C4-2B (cell line): ENCODE measurements at regions not wholly inside any gene's neighbourhood (a gene's known extent, or its start where the extent isn't known, plus 50 kb on each side); places are given as distances from the start of the nearest gene placed in this dataset.
"Not testable (repeated sequence)": the region's sequence is repeated elsewhere in the genome, so short reads cannot be mapped to it uniquely, and the experiment has no call there.

Source experiments
- H3K27ac ChIP-seq: fragments of 450-650 bp; 2 replicates; pipeline ENCODE4 v1.5.1; 2017
- CTCF ChIP-seq: fragments of 450-650 bp; conservative IDR thresholded peaks from 2 replicates; pipeline ENCODE4 v1.5.1; 2017; ENCODE audit warnings: mild to moderate bottlenecking
- ZFX ChIP-seq: fragments of 450-650 bp; IDR thresholded peaks from 2 replicates; pipeline ENCODE4 v1.6.1; 2017

- no peak overlapping the region for H3K27ac ChIP-seq
- TF ChIP-seq ZFX = no peak
- TF ChIP-seq CTCF = no peak
These were observed 608.5 kb downstream of the KCNJ18 start for GRCh38 chr17:22300731-22301352.

- TF ChIP-seq CTCF (no peak), ZFX (no peak)
These were observed 609.0 kb downstream of the KCNJ18 start for GRCh38 chr17:22301353-22301745.

GRCh38 chr17:22303096-22303495 is 610.8 kb downstream of the KCNJ18 start:
- H3K27ac ChIP-seq = no peak overlapping the region
- no peak for TF ChIP-seq ZFX

More at GRCh38 chr17:22301353-22301745, 609.0 kb downstream of the KCNJ18 start:
- no peak overlapping the region for H3K27ac ChIP-seq

- no peak overlapping the region for H3K27ac ChIP-seq
- TF ChIP-seq ZFX (no peak), CTCF (no peak)
These were observed 611.5 kb downstream of the KCNJ18 start for GRCh38 chr17:22303865-22304264.

- TF ChIP-seq CTCF (no peak), ZFX (no peak)
- no peak overlapping the region for H3K27ac ChIP-seq
These were observed 612.5 kb downstream of the KCNJ18 start for GRCh38 chr17:22304667-22305303.

- TF ChIP-seq CTCF = no peak
- TF ChIP-seq ZFX = no peak
- no peak overlapping the region for H3K27ac ChIP-seq
These were observed 613.2 kb downstream of the KCNJ18 start for GRCh38 chr17:22305356-22306071.

GRCh38 chr17:22310292-22310691 is 618.0 kb downstream of the KCNJ18 start:
- H3K27ac ChIP-seq = not testable (repeated sequence)

GRCh38 chr17:22310717-22311686 is 618.7 kb downstream of the KCNJ18 start:
- H3K27ac ChIP-seq = no peak overlapping the region
- no peak; the same call in 1 of the 2 replicates for TF ChIP-seq CTCF
- TF ChIP-seq ZFX = no peak

GRCh38 chr17:22321001-22321400 is 628.7 kb downstream of the KCNJ18 start:
- not testable (repeated sequence) for H3K27ac ChIP-seq

GRCh38 chr17:22322893-22323550 is 630.7 kb downstream of the KCNJ18 start:
- H3K27ac ChIP-seq = not testable (repeated sequence)
